Activated naive CD4-positive, alpha-beta T cell treated with anti-CD3 and anti-CD28 coated beads for 36 hours (primary cell): ENCODE measurements at regions not wholly inside any gene's neighbourhood (a gene's known extent, or its start where the extent isn't known, plus 50 kb on each side); places are given as distances from the start of the nearest gene placed in this dataset.

Experiments used
- CTCF ChIA-PET: fragments of 350-600 bp; sonication (Branson Sonifier 250); formaldehyde crosslinking; loops from one replicate; lab custom pipeline; 2021; ENCODE audit warnings: antibody characterized with exemption; lab: Charles Lee
- DNase-seq: peaks from one replicate; pipeline ENCODE4 v3.0.0-alpha.2; 2020
- H3K27ac Mint-ChIP-seq: one replicate; pipeline ENCODE4 v1.8.0; 2021; ENCODE audit warnings: mild to moderate bottlenecking, mixed read lengths
- H3K27me3 Mint-ChIP-seq: one replicate; pipeline ENCODE4 v1.8.0; 2021; ENCODE audit warnings: low read depth, mixed read lengths
- H3K36me3 Mint-ChIP-seq: one replicate; pipeline ENCODE4 v1.8.0; 2021; ENCODE audit warnings: low read depth, mixed read lengths
- H3K4me1 Mint-ChIP-seq: one replicate; pipeline ENCODE4 v1.8.0; 2021; ENCODE audit warnings: low read depth, mixed read lengths
- H3K4me3 Mint-ChIP-seq: one replicate; pipeline ENCODE4 v1.8.0; 2021; ENCODE audit warnings: mild to moderate bottlenecking, moderate library complexity, mixed read lengths
- H3K9me3 Mint-ChIP-seq: one replicate; pipeline ENCODE4 v1.8.0; 2021; ENCODE audit warnings: mixed read lengths
- intact Hi-C: fragments of 100-400 bp; cut with micrococcal nuclease; formaldehyde crosslinking; loops from one replicate; pipeline ENCODE4 v1.15.1; 2023

DNA sequence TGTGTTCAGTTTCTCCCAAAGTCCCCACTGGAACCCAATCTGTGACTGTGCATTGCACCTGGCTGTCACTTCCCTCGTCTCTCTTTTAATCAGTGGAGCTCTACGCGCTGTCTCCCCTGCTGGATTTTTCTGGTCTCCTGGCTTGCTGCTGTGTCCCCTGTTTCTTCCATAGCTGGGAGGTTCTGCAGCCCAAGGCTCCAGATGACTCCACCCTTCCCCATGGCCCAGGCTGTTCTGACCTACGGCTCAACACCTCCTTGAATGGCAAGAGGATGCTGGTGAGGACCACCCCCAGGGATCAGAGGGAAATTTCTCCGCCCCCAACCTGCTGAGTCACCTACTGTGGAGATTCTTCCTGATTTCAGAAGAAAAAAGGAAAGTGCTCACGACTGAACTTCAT, 961.4 kb upstream of the ZNF722 start:
- CTCF ChIA-PET: no interaction called here
- peaks cover 40% of the 10 kb centered on the region for H3K9me3 Mint-ChIP-seq
- intact Hi-C loops: no loop called here

DNA sequence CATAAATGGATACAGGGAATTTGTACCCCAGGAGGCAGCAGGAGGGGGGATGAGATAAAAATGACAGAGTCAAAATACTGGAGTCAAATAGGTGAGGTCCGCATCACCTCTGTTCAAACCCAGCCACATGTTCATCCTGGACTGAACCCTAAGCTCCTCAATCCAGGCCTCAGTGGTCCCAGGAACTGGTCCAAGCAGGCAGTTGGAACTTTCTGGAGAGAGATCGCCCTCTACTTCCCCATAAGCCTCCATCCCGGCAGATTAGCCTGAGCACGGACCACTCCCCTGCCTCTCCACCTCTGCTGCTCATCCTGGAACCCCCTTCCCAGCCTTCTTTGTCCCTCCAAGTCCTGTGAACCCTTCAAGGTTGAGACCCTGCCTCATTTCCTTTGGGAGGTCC, 959.7 kb upstream of the ZNF722 start:
- Mint-ChIP-seq H3K4me3 (no peak overlapping the region), H3K27me3 (no peaks in the 10 kb centered on the region), H3K9me3 (peaks cover 39% of the 10 kb centered on the region), H3K27ac (no peak overlapping the region), H3K36me3 (peaks cover 10% of the 10 kb centered on the region), H3K4me1 (no peaks in the 10 kb centered on the region)
- CTCF ChIA-PET: no interaction called here
- DNase-seq: no peak
- intact Hi-C loops: no loop called here

More for the DNA sequence above, 961.4 kb upstream of the ZNF722 start:
- Mint-ChIP-seq H3K36me3 (peaks cover 10% of the 10 kb centered on the region), H3K4me3 (no peak overlapping the region), H3K27ac (no peak overlapping the region), H3K27me3 (no peaks in the 10 kb centered on the region), H3K4me1 (no peaks in the 10 kb centered on the region)
- no peak for DNase-seq

DNA sequence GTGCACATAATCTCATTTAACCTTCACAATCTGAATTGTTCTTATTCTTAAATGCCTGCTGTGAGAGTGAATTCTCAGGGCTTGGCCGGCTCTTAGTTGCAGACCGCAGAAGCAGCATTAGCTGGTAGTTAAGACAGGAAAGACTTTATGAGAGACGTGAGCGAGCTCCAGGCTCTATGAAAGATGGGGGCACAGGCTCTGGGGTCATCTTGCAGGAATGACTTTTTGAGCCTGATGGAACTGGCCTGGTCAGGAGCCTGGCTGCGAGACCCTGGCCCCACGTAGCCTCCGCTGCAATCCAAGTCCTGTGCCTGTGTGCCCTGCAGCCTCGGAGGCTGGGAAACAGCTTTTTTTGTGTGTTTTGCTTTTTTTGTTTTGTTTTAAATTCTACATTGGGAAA, 958.8 kb upstream of the ZNF722 start:
- Mint-ChIP-seq H3K27me3 (no peaks in the 10 kb centered on the region), H3K4me3 (no peak overlapping the region), H3K9me3 (peaks cover 38% of the 10 kb centered on the region), H3K36me3 (peaks cover 10% of the 10 kb centered on the region), H3K4me1 (no peaks in the 10 kb centered on the region), H3K27ac (no peak overlapping the region)
- intact Hi-C loops: no loop called here
- DNase-seq: no peak
- CTCF ChIA-PET: no interaction called here

DNA sequence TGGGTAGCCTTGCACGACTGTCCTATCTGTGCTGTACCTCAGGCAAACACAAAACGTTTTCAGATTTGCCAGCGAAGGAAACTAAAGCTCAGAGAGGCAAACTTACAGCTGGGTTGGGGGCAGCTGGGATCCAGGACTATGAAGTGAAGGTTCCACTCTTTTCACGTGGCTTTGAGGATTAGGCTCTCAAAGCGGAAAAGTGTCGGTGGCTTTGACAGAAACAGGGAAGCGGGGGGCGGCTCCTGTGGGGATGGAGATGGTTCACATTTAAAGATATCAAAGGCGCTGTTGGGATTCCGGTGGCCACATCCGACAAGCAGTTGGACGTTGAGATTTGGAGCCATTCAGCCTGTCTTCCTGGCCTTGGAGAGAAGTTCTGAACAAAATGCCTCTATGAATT, 958.3 kb upstream of the ZNF722 start:
- H3K9me3 Mint-ChIP-seq: peaks cover 38% of the 10 kb centered on the region
- DNase-seq: no peak
- no peaks in the 10 kb centered on the region for H3K4me1 Mint-ChIP-seq
- intact Hi-C loops: no loop called here
- H3K4me3 Mint-ChIP-seq: no peak overlapping the region
- CTCF ChIA-PET: no interaction called here
- H3K36me3 Mint-ChIP-seq: peaks cover 10% of the 10 kb centered on the region
- no peak overlapping the region for H3K27ac Mint-ChIP-seq
- no peaks in the 10 kb centered on the region for H3K27me3 Mint-ChIP-seq

DNA sequence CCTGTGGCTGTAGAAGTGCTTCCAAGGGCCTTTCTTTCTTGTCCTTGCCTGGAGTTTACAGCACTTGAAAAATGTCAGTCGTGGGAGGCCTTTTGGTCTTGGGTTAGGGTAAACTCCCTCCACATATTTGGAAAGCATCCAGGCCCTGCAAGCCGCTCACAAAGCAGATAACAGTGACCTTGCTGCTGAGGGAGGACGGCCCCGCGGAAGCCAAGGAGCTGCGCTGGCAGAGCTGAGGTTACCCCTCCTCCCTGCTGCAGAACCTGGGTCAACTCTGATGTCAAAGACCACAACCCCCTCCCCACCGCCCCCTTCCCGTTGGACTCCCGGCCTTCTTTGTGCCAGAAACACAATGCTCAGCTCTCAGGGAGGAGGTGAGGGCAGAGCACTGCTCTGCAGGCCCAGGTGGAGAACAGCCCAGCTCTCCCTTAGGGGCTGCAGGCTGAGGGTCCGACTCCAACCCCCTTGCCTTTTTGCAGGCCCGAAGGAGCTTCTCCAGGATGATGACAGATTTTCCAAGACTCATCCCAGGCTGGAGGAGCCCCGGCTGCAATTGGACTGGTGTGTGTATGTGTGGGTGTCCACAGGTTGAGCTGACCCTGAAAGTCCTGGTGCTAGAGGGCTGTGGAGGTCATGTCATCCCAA, 957.6 kb upstream of the ZNF722 start:
- H3K4me1 Mint-ChIP-seq: no peaks in the 10 kb centered on the region
- CTCF ChIA-PET: no interaction called here
- intact Hi-C loops: no loop called here
- no peak for DNase-seq
- no peak overlapping the region for H3K27ac Mint-ChIP-seq
- H3K4me3 Mint-ChIP-seq: no peak overlapping the region
- H3K36me3 Mint-ChIP-seq: peaks cover 10% of the 10 kb centered on the region
- H3K27me3 Mint-ChIP-seq: no peaks in the 10 kb centered on the region
- H3K9me3 Mint-ChIP-seq: peaks cover 36% of the 10 kb centered on the region

DNA sequence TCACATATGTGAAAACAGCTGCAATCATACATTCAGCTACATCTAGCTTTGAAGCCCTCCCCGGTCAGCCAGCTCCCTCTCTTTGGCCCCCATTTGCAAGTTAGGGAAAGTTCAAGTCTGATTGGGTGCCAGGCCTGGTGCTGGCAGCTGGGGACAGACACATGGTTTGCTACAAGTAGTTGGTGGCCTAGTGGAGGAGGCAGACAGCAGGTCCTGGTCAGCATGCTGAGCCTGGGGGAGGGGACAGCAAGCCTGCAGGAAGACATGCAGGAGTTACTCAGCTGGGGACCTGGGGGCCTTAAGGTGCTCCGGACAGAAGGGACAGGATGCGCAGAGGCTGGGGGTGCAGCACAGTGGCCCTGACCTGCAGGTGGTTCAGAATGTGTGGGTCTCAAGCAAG, 956.9 kb upstream of the ZNF722 start:
- H3K4me1 Mint-ChIP-seq: no peaks in the 10 kb centered on the region
- peaks cover 10% of the 10 kb centered on the region for H3K36me3 Mint-ChIP-seq
- no peak overlapping the region for H3K4me3 Mint-ChIP-seq
- no peak overlapping the region for H3K27ac Mint-ChIP-seq
- peaks cover 33% of the 10 kb centered on the region for H3K9me3 Mint-ChIP-seq
- H3K27me3 Mint-ChIP-seq: no peaks in the 10 kb centered on the region
- CTCF ChIA-PET: no interaction called here
- DNase-seq: no peak
- intact Hi-C loops: no loop called here

DNA sequence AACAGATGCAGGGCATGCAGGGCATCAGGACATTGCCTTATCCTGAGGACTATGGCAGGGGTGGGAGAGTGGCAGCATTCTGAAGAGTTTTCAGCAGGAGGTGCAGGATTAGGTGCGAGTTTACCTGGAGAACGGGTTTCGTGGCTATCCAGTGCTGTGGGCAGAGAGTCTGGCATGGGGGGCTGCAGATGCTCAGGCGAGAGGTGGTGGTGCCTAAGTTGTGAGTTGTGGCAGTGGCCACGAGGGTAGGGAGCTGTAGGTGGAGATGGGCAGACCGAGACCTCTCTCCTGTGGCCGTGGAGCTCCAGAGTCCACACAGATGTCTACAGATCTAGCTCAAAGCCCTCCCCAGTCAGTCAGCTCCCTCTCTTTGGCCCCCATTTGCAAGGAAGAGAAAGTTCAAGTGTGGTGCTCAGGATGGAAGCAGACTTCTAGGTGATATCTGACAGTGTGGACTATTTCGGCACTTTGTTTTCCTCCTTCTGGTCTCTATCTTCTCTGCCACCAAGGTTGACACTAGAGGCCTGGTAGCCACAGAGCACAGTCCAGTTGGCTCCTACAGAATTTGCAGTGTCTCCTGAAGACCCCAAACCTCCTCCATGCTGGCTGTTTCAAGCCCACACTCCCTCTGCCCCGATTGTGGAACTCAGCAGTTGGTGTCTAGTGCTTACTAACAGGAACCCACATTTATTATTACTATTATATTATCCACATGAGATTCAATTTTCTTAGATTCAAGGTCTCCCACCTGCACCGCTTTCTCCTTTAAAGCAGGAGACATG, 955.7 kb upstream of the ZNF722 start:
- CTCF ChIA-PET: no interaction called here
- H3K4me3 Mint-ChIP-seq: no peak overlapping the region
- H3K9me3 Mint-ChIP-seq: peaks cover 26% of the 10 kb centered on the region
- H3K4me1 Mint-ChIP-seq: no peaks in the 10 kb centered on the region
- H3K36me3 Mint-ChIP-seq: peaks cover 6% of the 10 kb centered on the region
- no peak overlapping the region for H3K27ac Mint-ChIP-seq
- intact Hi-C loops: no loop called here
- H3K27me3 Mint-ChIP-seq: no peaks in the 10 kb centered on the region
- no peak for DNase-seq

DNA sequence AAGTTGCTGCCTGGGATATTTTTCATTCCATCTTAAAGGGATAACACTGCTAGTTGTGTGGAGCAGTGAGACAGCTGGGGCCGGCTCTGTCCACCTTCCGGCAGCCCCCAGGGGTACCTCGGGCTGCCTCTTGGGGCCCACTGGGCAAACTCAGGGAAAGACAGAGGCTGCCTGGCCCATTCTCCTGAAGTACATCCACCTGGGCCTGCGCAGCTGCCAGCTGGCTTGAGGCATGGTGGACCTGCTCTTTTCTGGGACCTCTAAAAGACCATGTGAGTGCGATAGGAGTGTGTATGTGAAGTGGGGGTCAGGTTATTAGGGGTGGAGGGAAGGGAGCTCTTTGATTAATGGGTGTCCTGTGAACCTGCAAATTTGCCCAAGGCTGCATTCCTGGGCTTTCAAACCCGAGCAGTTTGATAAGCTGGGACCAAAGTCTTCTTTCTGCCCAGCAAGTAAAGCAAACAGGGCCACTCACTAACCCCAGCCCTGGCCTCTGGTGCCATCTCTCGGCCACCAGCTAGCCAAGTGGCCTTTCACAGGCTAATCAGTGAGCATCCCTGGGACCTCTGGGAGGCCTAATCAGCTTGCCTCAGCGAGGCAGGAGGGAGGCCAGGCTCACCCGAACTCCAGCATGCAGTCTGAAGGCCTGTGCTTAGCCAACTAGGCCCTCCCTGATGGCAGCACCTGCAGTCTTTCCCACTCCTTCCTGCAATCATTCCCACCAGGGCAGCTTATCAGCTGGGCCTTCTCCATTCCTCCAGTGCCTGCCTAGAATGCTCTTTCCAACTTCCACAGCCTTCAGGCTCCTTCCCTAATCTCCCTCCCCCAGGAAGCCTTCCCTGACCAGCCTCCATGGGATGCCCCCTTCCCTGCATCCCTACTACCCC, 954.7 kb upstream of the ZNF722 start:
- intact Hi-C loops: no loop called here
- DNase-seq: no peak
- Mint-ChIP-seq H3K27ac (no peak overlapping the region), H3K4me3 (no peak overlapping the region), H3K27me3 (no peaks in the 10 kb centered on the region), H3K4me1 (no peaks in the 10 kb centered on the region), H3K36me3 (peaks cover 1% of the 10 kb centered on the region), H3K9me3 (peaks cover 24% of the 10 kb centered on the region)
- CTCF ChIA-PET: no interaction called here

DNA sequence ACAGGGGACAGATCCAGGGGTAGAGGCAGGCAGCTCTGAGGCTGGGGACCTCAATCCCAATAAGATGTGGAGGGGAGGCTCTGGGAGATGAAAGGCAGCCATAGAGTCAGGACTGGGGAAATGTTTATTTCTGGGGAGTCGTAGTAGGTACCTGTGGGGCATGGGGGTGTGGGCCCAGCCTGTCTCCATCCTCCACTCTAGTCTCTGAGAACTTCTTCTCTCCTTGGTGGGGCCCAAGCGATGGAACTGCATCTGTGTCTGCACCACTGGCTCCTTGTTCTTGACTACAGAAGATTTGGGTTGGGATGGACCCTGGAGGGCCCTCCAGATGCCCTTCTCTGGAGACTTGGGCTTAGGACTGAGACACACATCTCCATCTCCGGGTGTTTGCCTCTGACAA, 953.9 kb upstream of the ZNF722 start:
- DNase-seq: no peak
- H3K9me3 Mint-ChIP-seq: peaks cover 18% of the 10 kb centered on the region
- peaks cover 1% of the 10 kb centered on the region for H3K36me3 Mint-ChIP-seq
- CTCF ChIA-PET: no interaction called here
- no peaks in the 10 kb centered on the region for H3K27me3 Mint-ChIP-seq
- H3K4me1 Mint-ChIP-seq: no peaks in the 10 kb centered on the region
- H3K27ac Mint-ChIP-seq: no peak overlapping the region
- no peak overlapping the region for H3K4me3 Mint-ChIP-seq
- intact Hi-C loops: no loop called here

DNA sequence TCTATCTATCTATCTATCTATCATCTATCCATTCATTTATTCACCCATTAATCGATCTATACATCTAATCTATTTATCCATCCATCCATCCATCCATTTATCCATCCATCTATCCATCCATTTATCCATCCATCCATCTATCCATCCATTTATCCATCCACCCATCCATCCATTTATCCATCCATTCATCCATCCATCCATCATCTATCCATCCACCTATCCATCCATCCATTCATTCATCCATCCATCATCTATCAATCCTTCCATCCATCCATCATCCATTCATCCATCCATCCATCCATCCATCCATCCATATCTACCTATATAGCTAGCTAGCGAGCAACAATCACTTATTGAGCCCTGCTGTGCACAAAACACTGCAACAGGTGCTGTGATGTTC, 953.1 kb upstream of the ZNF722 start:
- no peak overlapping the region for H3K4me3 Mint-ChIP-seq
- no peak overlapping the region for H3K27ac Mint-ChIP-seq
- H3K27me3 Mint-ChIP-seq: no peaks in the 10 kb centered on the region
- DNase-seq: no peak
- H3K9me3 Mint-ChIP-seq: peaks cover 17% of the 10 kb centered on the region
- no peaks in the 10 kb centered on the region for H3K4me1 Mint-ChIP-seq
- CTCF ChIA-PET: no interaction called here
- intact Hi-C loops: no loop called here
- H3K36me3 Mint-ChIP-seq: no peaks in the 10 kb centered on the region

DNA sequence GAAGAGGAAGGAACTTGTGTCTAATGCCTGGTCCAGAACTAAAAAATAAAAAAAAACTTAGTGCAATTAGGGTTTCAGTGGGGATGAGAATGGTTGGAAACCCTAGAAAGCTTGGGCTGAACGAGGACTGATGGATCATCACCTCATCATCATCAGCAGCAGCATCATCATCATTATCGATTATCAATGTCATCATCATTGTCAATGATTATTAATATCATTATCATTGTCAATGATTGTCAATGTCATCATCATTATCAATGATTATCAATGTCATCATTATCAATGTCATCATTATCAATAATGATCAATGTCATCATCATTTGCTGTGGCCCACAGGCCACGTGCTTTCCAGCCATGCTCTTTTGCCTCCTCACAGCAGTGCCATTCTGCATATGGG, 952.0 kb upstream of the ZNF722 start:
- no peaks in the 10 kb centered on the region for H3K36me3 Mint-ChIP-seq
- H3K27me3 Mint-ChIP-seq: no peaks in the 10 kb centered on the region
- CTCF ChIA-PET: no interaction called here
- H3K4me1 Mint-ChIP-seq: no peaks in the 10 kb centered on the region
- no peak for DNase-seq
- no peak overlapping the region for H3K27ac Mint-ChIP-seq
- no peak overlapping the region for H3K4me3 Mint-ChIP-seq
- intact Hi-C loops: no loop called here
- peaks cover 18% of the 10 kb centered on the region for H3K9me3 Mint-ChIP-seq

DNA sequence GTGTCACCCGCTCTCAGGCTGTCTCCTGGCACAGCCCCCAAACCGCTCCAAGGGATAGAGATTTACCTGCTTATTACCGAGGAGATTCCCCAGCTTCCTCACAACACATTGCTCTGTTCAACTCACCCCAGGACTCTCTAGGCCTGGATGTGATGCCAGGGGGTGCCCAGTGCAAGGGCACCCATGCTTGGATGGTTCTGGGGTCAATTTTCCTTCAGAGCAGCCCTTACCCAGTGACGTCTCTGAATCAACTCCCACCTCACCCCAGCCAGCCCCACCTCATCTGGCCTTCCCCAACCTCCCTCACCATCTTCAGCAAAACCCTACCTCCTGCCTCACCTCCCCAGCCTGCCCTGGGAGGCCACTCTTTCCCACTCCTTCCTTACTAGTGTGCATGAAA, 951.6 kb upstream of the ZNF722 start:
- Mint-ChIP-seq H3K36me3 (no peaks in the 10 kb centered on the region), H3K4me3 (no peak overlapping the region), H3K4me1 (no peaks in the 10 kb centered on the region), H3K27ac (no peak overlapping the region), H3K9me3 (peaks cover 17% of the 10 kb centered on the region), H3K27me3 (no peaks in the 10 kb centered on the region)
- CTCF ChIA-PET: no interaction called here
- intact Hi-C loops: no loop called here
- no peak for DNase-seq
